GM12891 (cell line): ENCODE measurements at regions not wholly inside any gene's neighbourhood (a gene's known extent, or its start where the extent isn't known, plus 50 kb on each side); places are given as distances from the start of the nearest gene placed in this dataset.

Experiments used
- DNase-seq: peaks from one replicate; pipeline ENCODE4 v3.0.0; 2011; ENCODE audit warnings: low spot score; ENCODE audit not compliant: insufficient read length
- FAIRE-seq: peaks from 2 replicates; lab custom pipeline; 2011; peaks lifted over from hg19 to GRCh38; lab: Jason Lieb, UNC
- PAX5 ChIP-seq: IDR thresholded peaks from 2 replicates; pipeline ENCODE4 v1.6.1; 2011; ENCODE audit warnings: low read length, moderate library complexity, mild to moderate bottlenecking; ENCODE audit not compliant: insufficient read depth, severe bottlenecking
- POLR2A ChIP-seq: IDR thresholded peaks from 2 replicates; pipeline ENCODE4 v1.6.1; 2011; ENCODE audit warnings: low read depth, low read length, control low read depth
- POLR2AphosphoS5 ChIP-seq: IDR thresholded peaks from 2 replicates; pipeline ENCODE4 v1.6.1; 2011; ENCODE audit warnings: low read depth, low read length, control low read depth
- POU2F2 ChIP-seq: IDR thresholded peaks from 2 replicates; pipeline ENCODE4 v1.6.1; 2011; ENCODE audit warnings: low read depth, mild to moderate bottlenecking, control low read depth, low read length, moderate library complexity
- SPI1 ChIP-seq: IDR thresholded peaks from 2 replicates; pipeline ENCODE4 v1.6.1; 2011; ENCODE audit warnings: low read depth, low read length, control low read depth
- TAF1 ChIP-seq: IDR thresholded peaks from 2 replicates; pipeline ENCODE4 v1.6.1; 2011; ENCODE audit warnings: low read depth, low read length, control low read depth

DNA sequence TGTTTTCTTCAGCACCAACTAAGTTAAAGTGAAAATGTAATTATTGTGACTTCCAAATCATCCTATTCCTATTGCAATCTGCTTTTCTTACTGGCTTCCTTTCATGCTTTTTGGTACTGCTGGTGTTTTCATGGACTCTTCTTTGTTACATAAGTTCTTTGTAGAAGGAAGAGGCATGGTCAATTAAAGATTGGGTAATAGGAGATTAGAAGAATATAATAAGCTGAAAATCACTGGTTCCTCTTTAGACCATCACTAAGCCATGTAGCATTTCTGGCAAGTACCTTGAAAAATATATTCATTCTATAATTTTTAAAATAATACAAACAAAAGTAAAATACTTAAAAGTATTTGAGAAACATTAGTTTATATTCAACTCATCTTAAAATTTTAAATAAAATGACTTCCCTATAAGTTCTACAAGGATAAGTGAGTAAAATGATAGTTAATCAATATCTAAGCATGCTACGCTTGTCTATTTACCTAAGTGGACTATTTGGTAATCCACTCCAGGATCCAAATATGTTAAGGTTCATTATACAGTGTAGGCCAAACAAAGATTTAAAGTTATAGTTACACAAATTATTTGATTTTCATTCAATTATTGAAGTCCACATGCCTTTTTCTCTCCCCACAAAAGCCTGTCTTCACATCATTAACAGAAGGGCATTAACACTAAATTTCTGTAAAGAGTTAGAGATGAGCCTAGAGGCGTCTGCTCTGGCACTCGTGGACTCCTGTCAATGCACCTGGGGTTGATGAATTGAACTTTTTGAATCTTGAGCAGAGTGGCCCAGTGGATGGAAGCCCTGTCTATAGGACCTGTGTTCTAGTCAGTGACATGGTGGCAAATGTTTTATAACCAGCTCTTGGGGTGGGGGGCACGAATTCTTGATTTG lies 408.1 kb downstream of the INHBA start:
- FAIRE-seq (no peak), DNase-seq (no peak)
- TF ChIP-seq PAX5 (no peak), POLR2AphosphoS5 (no peak), POLR2A (no peak), SPI1 (no peak), POU2F2 (no peak), TAF1 (no peak)

DNA sequence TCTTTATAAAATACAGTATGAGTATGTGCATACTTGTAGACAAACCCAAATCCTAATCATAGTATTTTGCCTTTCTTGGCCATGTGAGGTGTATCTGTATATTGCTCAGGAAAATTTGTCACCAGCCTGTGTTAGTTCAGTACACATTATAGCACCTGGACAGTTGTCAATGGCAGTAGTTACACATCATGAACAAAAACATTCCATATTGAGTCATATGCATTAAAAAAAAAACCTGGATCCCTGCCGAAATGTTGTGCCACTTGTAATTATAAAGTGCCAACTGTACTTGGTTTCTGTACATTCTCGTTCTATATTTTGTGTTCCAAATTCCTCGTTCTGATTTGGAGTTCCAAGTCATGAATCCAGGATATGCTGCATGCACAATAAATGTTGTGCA lies 410.4 kb downstream of the INHBA start:
- DNase-seq, result no peak
- TF ChIP-seq POLR2A (no peak), POLR2AphosphoS5 (no peak), POU2F2 (no peak)
- FAIRE-seq, result no peak

DNA sequence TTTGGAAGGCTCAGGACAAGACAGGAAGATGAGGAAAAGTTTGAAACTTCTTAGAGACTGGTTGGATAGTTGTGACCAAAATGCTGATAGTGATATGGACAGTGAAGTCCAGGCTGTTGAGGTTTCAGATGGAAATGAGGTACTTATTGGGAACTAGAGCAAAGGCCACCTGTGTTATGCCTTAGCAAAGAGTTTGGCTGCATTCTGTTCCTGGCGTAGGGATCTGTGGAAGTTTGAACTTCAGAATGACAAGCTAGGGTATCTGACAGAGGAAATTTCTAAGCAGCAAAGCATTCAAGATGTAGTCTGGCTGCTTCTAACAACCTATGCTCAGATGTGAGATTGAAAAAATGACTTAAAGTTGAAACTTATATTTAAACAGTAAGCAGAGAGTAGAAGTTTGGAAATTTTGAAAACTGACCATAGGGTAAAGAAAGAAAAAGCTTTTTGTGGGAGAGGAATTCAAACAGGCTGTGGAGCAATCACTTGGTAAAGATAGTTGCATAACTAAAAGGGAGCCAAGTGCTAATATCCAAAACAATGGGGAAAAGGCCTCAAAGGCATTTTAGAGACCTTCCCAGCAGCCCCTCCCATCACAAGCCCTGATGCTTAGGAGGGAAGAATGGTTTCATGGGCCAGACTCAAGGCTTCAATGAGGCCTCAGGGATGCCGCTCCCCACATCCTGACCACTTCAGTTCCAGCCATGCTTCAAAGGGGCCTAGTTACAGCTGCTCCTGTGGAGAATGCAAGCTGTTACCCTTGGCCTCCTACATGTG lies 415.1 kb downstream of the INHBA start:
- TF ChIP-seq PAX5 (no peak), TAF1 (no peak), SPI1 (no peak), POU2F2 (no peak), POLR2A (no peak), POLR2AphosphoS5 (no peak)
- no peak for DNase-seq
- FAIRE-seq, result no peak

DNA sequence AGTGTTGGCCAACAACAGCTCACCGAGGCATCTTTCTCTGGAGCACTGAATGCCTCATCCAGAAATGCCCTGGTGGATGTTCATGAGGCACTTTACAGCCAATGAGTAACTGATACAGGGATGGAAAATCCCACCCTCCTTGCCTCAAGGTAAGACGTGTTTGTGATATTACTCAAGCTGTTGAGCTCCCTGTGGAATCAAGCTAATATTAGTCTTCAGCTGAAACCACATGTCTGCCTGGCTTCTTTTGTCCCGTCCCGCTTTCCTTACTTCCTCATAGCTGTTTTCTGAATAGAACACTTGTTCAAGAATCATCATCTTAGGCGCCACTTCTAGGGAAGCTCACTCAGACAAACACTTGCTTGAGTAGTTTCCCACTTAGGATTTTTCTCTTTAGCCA lies 422.4 kb downstream of the INHBA start:
- no peak for DNase-seq
- TF ChIP-seq POLR2AphosphoS5 (no peak), PAX5 (no peak), TAF1 (no peak), SPI1 (no peak), POU2F2 (no peak), POLR2A (no peak)
- no peak for FAIRE-seq

DNA sequence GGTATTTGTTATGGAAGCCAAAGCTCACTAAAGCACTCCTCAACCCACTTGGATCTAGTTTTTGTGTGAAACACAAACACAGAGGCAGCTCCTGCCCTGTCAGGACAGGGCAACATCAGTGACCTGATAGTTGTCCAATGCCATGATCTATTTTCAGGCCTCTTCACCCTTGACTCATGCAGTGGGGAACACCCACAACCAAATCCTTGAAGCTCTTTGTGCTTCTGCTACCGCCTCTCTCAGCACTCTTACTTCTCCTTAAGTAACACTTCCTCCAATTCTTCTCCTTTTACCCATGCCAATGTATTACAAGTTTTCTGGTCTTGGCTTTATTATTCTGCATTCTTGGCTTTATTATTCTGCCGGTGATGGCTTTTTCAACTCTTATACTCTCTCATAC lies 425.3 kb downstream of the INHBA start:
- no peak for DNase-seq
- FAIRE-seq, result no peak
- TF ChIP-seq PAX5 (no peak), TAF1 (no peak), POU2F2 (no peak), POLR2A (no peak), POLR2AphosphoS5 (no peak), SPI1 (no peak)

DNA sequence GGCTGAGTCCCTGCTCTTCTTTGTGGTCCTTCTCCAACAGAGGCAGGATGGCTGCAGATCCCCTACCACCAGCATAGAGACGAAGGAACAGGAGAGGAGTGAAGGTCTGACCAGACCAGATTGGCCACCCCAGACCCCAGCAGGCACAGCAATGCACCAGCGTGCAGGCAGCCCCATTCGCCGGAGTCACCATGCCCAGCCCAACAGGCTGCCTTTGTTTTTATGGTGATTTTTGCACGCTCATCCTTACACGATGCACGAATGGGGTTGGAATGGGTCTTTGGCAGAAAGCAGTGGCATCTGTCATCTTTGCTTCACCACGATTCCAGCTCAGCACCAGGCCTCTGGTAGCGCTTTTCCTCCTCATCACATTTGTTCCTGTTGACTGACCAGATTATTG lies 427.6 kb downstream of the INHBA start:
- TF ChIP-seq PAX5 (no peak), POU2F2 (no peak), POLR2AphosphoS5 (no peak), SPI1 (no peak), POLR2A (no peak), TAF1 (no peak)
- FAIRE-seq (no peak), DNase-seq (no peak)

DNA sequence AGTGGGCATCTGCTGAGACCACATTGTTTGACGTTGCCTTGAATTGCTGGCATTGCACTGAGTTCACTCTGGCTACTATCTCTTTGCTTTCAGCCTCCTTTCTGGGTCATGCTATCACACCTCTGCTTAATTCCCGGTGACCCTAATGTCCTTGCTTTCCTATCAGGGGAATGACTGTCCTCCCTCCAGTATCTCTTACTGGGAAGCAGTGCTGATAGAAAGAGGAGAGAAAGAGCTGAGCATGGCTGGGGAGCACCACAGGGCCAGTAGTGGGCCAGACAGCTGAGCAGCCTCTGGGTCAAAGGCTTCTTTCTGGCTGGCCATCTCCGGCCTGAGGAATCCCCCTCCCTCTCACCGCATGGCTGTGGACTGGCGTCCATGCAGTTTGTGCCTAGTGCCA lies 428.7 kb downstream of the INHBA start:
- DNase-seq (no peak), FAIRE-seq (no peak)
- TF ChIP-seq TAF1 (no peak), POU2F2 (no peak), SPI1 (no peak)

DNA sequence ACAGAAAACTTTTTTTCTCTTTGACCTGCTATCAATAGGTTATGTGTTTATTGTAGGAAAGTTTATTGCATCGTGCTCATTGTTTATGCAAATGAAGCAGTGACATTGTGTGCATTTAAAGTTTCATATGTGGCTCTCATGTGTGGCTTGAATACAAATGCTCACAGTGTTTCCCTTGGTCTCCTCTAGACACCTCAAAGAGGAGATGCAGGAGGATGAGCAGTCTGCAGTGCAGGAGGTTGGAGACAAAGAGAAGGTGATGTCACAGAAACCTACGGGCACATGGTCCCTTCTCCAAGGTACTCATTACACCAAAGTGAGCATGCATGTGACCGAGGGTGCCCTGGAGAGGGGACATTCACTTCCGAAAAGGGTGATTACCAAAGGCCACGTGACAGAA lies 430.2 kb downstream of the INHBA start:
- FAIRE-seq (no peak), DNase-seq (no peak)
- TF ChIP-seq PAX5, result no peak
- no peak for TF ChIP-seq TAF1
- TF ChIP-seq POLR2AphosphoS5, result no peak
- TF ChIP-seq POU2F2, result no peak
- TF ChIP-seq POLR2A, result no peak
- TF ChIP-seq SPI1, result no peak

DNA sequence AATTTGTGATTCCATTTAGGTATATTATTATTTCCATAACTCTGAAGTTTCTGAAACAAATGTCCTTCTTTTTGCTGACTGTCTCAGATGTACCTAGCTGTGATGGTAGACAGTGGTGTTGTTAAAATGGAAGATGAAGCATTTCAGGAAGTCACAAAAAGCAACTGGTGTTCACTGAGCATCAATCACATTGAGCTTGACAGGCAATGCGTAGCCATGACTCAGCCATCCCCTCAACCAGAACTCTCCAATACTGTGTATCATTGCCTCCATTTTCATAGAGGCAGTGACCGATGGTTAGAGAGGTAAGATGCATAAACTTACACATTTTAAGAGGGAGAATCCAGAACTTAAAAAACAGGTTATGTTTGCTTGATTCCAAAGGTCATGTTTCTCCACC lies 434.0 kb downstream of the INHBA start:
- DNase-seq, result no peak
- TF ChIP-seq POLR2A (no peak), POU2F2 (no peak), TAF1 (no peak), PAX5 (no peak), SPI1 (no peak), POLR2AphosphoS5 (no peak)
- FAIRE-seq, result no peak
